ENCODE measurements at regions not wholly inside any gene's neighbourhood (a gene's known extent, or its start where the extent isn't known, plus 50 kb on each side); places are given as distances from the start of the nearest gene placed in this dataset.
A peak's percentile ranks its signal among the peaks of the same experiment; 100 is the strongest.

- peaks cover 5% of the 10 kb centered on the region for H3K9me3 Mint-ChIP-seq
- peaks cover 5% of the 10 kb centered on the region for H3K27me3 Mint-ChIP-seq (ENCODE audit: insufficient read depth, low read depth)
- DNase-seq (ENCODE audit: low spot score): no peak
- H3K27ac Mint-ChIP-seq: no peak overlapping the region
- no peak overlapping the region for H3K27ac ChIP-seq
- H3K27me3 ChIP-seq: peaks cover 58% of the 10 kb centered on the region
- H2AFZ ChIP-seq (replicated peaks): no peak overlapping the region
- no peaks in the 10 kb centered on the region for H3K36me3 ChIP-seq
- peaks cover 12% of the 10 kb centered on the region for H3F3A ChIP-seq (ENCODE audit: low read depth)
- H3K4me2 ChIP-seq: no peak overlapping the region
- no peaks in the 10 kb centered on the region for H3K79me2 ChIP-seq (ENCODE audit: low read depth)
- peaks cover 13% of the 10 kb centered on the region for H3K4me1 ChIP-seq
- H3K4me3 ChIP-seq: no peak overlapping the region
- H3K36me3 Mint-ChIP-seq: no peaks in the 10 kb centered on the region
- H3K4me1 Mint-ChIP-seq: peaks cover 16% of the 10 kb centered on the region
- no peaks in the 10 kb centered on the region for H4K20me1 ChIP-seq (ENCODE audit: low read depth)
- no peak overlapping the region for H3K4me3 Mint-ChIP-seq
- TF ChIP-seq EZH2 (IDR thresholded peaks at IDR 0.05) (no peak), EZH2phosphoT487 (IDR thresholded peaks at IDR 0.05) (no peak)
- TF ChIP-seq, protein P1, sequence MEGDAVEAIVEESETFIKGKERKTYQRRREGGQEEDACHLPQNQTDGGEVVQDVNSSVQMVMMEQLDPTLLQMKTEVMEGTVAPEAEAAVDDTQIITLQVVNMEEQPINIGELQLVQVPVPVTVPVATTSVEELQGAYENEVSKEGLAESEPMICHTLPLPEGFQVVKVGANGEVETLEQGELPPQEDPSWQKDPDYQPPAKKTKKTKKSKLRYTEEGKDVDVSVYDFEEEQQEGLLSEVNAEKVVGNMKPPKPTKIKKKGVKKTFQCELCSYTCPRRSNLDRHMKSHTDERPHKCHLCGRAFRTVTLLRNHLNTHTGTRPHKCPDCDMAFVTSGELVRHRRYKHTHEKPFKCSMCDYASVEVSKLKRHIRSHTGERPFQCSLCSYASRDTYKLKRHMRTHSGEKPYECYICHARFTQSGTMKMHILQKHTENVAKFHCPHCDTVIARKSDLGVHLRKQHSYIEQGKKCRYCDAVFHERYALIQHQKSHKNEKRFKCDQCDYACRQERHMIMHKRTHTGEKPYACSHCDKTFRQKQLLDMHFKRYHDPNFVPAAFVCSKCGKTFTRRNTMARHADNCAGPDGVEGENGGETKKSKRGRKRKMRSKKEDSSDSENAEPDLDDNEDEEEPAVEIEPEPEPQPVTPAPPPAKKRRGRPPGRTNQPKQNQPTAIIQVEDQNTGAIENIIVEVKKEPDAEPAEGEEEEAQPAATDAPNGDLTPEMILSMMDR (IDR thresholded peaks at IDR 0.05): no peak
- no peaks in the 10 kb centered on the region for H3K9me3 ChIP-seq (ENCODE audit: low read depth)
- no peak overlapping the region for H3K9ac ChIP-seq
These were observed 213.6 kb downstream of the DIO2 start for GRCh38 chr14:79997509-79998208.

GRCh38 chr14:79992407-79993198, 218.7 kb downstream of the DIO2 start:
- Mint-ChIP-seq H3K9me3 (peaks cover 3% of the 10 kb centered on the region), H3K27ac (peak overlapping the region; percentile 96), H3K36me3 (no peaks in the 10 kb centered on the region), H3K4me1 (peaks cover 24% of the 10 kb centered on the region), H3K27me3 (ENCODE audit: insufficient read depth, low read depth) (no peaks in the 10 kb centered on the region), H3K4me3 (no peak overlapping the region)
- H3K27ac ChIP-seq: peak overlapping the region; percentile 8
- H3K4me1 ChIP-seq: peaks cover 22% of the 10 kb centered on the region
- TF ChIP-seq, protein P1 (IDR thresholded peaks at IDR 0.05): no peak
- TF ChIP-seq EZH2phosphoT487 (IDR thresholded peaks at IDR 0.05): no peak
- no peak for TF ChIP-seq EZH2 (IDR thresholded peaks at IDR 0.05)
- H4K20me1 ChIP-seq (ENCODE audit: low read depth): no peaks in the 10 kb centered on the region
- no peaks in the 10 kb centered on the region for H3K36me3 ChIP-seq
- H3K9ac ChIP-seq: no peak overlapping the region
- H3K79me2 ChIP-seq (ENCODE audit: low read depth): no peaks in the 10 kb centered on the region
- H2AFZ ChIP-seq (replicated peaks): peak overlapping the region; percentile 64
- DNase-seq (ENCODE audit: low spot score): peak; percentile 74
- H3K4me3 ChIP-seq: no peak overlapping the region
- H3K27me3 ChIP-seq: peaks cover 86% of the 10 kb centered on the region
- no peaks in the 10 kb centered on the region for H3K9me3 ChIP-seq (ENCODE audit: low read depth)
- peak overlapping the region; percentile 59 for H3K4me2 ChIP-seq
- peaks cover 14% of the 10 kb centered on the region for H3F3A ChIP-seq (ENCODE audit: low read depth)

- Mint-ChIP-seq H3K4me3 (no peak overlapping the region), H3K27ac (peak overlapping the region; percentile 61), H3K36me3 (no peaks in the 10 kb centered on the region), H3K27me3 (ENCODE audit: insufficient read depth, low read depth) (no peaks in the 10 kb centered on the region), H3K9me3 (peaks cover 3% of the 10 kb centered on the region), H3K4me1 (peaks cover 24% of the 10 kb centered on the region)
- no peak overlapping the region for H3K9ac ChIP-seq
- H2AFZ ChIP-seq (replicated peaks): peak overlapping the region; percentile 54
- H3F3A ChIP-seq (ENCODE audit: low read depth): peaks cover 14% of the 10 kb centered on the region
- no peaks in the 10 kb centered on the region for H3K79me2 ChIP-seq (ENCODE audit: low read depth)
- no peaks in the 10 kb centered on the region for H4K20me1 ChIP-seq (ENCODE audit: low read depth)
- DNase-seq (ENCODE audit: low spot score): peak; percentile 3
- TF ChIP-seq EZH2phosphoT487 (IDR thresholded peaks at IDR 0.05) (no peak), EZH2 (IDR thresholded peaks at IDR 0.05) (no peak)
- TF ChIP-seq, protein P1 (IDR thresholded peaks at IDR 0.05): no peak
- no peak overlapping the region for H3K27ac ChIP-seq
- H3K4me2 ChIP-seq: peak overlapping the region; percentile 59
- peaks cover 22% of the 10 kb centered on the region for H3K4me1 ChIP-seq
- no peaks in the 10 kb centered on the region for H3K36me3 ChIP-seq
- H3K4me3 ChIP-seq: no peak overlapping the region
- peaks cover 81% of the 10 kb centered on the region for H3K27me3 ChIP-seq
- no peaks in the 10 kb centered on the region for H3K9me3 ChIP-seq (ENCODE audit: low read depth)
These were observed 219.4 kb downstream of the DIO2 start for GRCh38 chr14:79991866-79992265.
